CD4-positive, alpha-beta T cell (primary cell): ENCODE measurements at regions not wholly inside any gene's neighbourhood (a gene's known extent, or its start where the extent isn't known, plus 50 kb on each side); places are given as distances from the start of the nearest gene placed in this dataset.
A peak's percentile ranks its signal among the peaks of the same experiment; 100 is the strongest.

Source experiments
- ATAC-seq: fragments of 200-7000 bp; cut with Tn5 transposase; one replicate; pipeline ENCODE4 v1.10.0; 2022; ENCODE audit warnings: mild to moderate bottlenecking; ENCODE audit not compliant: poor library complexity
- CTCF ChIA-PET: fragments of 350-600 bp; sonication (Branson Sonifier 250); formaldehyde crosslinking; loops from one replicate; lab custom pipeline; 2021; ENCODE audit warnings: antibody characterized with exemption, inconsistent platforms; lab: Charles Lee
- POLR2A ChIA-PET: fragments of 350-600 bp; sonication (Branson Sonifier 250); formaldehyde crosslinking; loops from one replicate; lab custom pipeline; 2021; ENCODE audit warnings: antibody characterized with exemption, inconsistent platforms; lab: Charles Lee
- DNase-seq, 14 experiments: peaks; one replicate each; pipeline ENCODE4 v3.0.0-alpha.2; 2013 to 2020; ENCODE audit warnings: mixed read lengths in 2 of 14
- H3K27ac ChIP-seq, 2 donors: one replicate each; pipeline versions ENCODE4 v1.5.1 to v1.7.0; 2013; ENCODE audit warnings: low read length in 2 of 2, low read depth in 1 of 2, mild to moderate bottlenecking in 1 of 2
- H3K27me3 ChIP-seq, 2 experiments: 1 replicate in 1 of 2; 2 replicates in 1 of 2; pipeline versions ENCODE4 v1.6.1 to v1.7.0; 2013; ENCODE audit warnings: low read length in 2 of 2, control low read depth in 1 of 2, mild to moderate bottlenecking in 1 of 2, moderate library complexity in 1 of 2; ENCODE audit not compliant: insufficient read depth in 2 of 2, control insufficient read depth in 1 of 2
- H3K36me3 ChIP-seq: one replicate; pipeline ENCODE4 v1.6.1; 2013; ENCODE audit warnings: low read length, control low read depth; ENCODE audit not compliant: insufficient read depth
- H3K4me1 ChIP-seq: one replicate; pipeline ENCODE4 v1.6.1; 2013; ENCODE audit warnings: low read length, control low read depth; ENCODE audit not compliant: insufficient read depth
- H3K4me3 ChIP-seq: one replicate; pipeline ENCODE4 v1.5.1; 2013; ENCODE audit warnings: mild to moderate bottlenecking, low read length, moderate library complexity
- H3K9me3 ChIP-seq, 2 experiments: 1 replicate in 1 of 2; 2 replicates in 1 of 2; pipeline versions ENCODE4 v1.6.1 to v1.7.0; 2013; ENCODE audit warnings: low read length in 2 of 2, mild to moderate bottlenecking in 2 of 2, control low read depth in 1 of 2, moderate library complexity in 1 of 2; ENCODE audit not compliant: control insufficient read depth in 1 of 2, insufficient read depth in 1 of 2
- H3K27ac Mint-ChIP-seq: one replicate; pipeline ENCODE4 v1.8.0; 2020; ENCODE audit warnings: mixed read lengths
- H3K27me3 Mint-ChIP-seq: one replicate; pipeline ENCODE4 v1.8.0; 2021; ENCODE audit warnings: mixed read lengths
- H3K36me3 Mint-ChIP-seq: one replicate; pipeline ENCODE4 v1.8.0; 2021; ENCODE audit warnings: low read depth, mixed read lengths
- H3K4me1 Mint-ChIP-seq: one replicate; pipeline ENCODE4 v1.8.0; 2021; ENCODE audit warnings: low read depth, mixed read lengths
- H3K4me3 Mint-ChIP-seq: one replicate; pipeline ENCODE4 v1.8.0; 2020; ENCODE audit warnings: mild to moderate bottlenecking, mixed read lengths
- H3K9me3 Mint-ChIP-seq: one replicate; pipeline ENCODE4 v1.8.0; 2020; ENCODE audit warnings: mixed read lengths
- intact Hi-C, 2 experiments: fragments of 100-400 bp; cut with DNase I in 1 of 2; cut with micrococcal nuclease in 1 of 2; formaldehyde crosslinking; loops; one replicate each; pipeline versions ENCODE4 v1.15.1 to v1.9.0; 2023 to 2025; cut with DNase I, micrococcal nuclease
- TF ChIP-seq, protein P1 (sequence below): fragments of 200-600 bp; IDR thresholded peaks from one replicate; pipeline ENCODE4 v1.8.0; 2022; ENCODE audit warnings: antibody characterized with exemption, mild to moderate bottlenecking

DNA sequence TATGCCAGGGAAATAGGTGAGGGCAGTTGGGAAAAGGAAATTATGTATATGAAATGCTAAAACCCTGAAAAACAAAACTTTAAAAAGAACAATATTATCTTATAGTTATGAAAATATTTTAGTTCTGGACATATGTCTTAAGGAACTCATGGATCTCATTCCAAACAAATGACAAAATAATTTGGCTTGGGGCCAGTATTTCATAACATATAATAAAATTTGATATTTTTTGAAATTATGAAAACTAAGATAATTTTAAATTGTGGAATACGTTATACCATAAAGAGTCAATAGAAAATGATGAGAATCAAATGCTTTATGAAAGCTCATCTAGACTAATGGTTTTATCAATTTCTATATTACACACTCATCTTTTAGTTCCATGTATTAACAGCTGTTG, 173.8 kb upstream of the DCN start:
- TF ChIP-seq, protein P1, sequence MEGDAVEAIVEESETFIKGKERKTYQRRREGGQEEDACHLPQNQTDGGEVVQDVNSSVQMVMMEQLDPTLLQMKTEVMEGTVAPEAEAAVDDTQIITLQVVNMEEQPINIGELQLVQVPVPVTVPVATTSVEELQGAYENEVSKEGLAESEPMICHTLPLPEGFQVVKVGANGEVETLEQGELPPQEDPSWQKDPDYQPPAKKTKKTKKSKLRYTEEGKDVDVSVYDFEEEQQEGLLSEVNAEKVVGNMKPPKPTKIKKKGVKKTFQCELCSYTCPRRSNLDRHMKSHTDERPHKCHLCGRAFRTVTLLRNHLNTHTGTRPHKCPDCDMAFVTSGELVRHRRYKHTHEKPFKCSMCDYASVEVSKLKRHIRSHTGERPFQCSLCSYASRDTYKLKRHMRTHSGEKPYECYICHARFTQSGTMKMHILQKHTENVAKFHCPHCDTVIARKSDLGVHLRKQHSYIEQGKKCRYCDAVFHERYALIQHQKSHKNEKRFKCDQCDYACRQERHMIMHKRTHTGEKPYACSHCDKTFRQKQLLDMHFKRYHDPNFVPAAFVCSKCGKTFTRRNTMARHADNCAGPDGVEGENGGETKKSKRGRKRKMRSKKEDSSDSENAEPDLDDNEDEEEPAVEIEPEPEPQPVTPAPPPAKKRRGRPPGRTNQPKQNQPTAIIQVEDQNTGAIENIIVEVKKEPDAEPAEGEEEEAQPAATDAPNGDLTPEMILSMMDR: no peak
- no peak for DNase-seq
- H3K27ac Mint-ChIP-seq: no peak overlapping the region
- peaks cover 4% of the 10 kb centered on the region for H3K9me3 Mint-ChIP-seq
- Histone ChIP-seq H3K27me3 (no peaks in the 10 kb centered on the region), H3K36me3 (no peaks in the 10 kb centered on the region), H3K4me3 (no peak overlapping the region), H3K9me3 (no peaks in the 10 kb centered on the region), H3K4me1 (no peaks in the 10 kb centered on the region), H3K27ac (no peak overlapping the region)
- no peak for ATAC-seq
- CTCF ChIA-PET: no interaction called here
- POLR2A ChIA-PET: no interaction called here
- intact Hi-C loops: loop anchor here (5.0 to 10.0 kb wide), 2 partner anchors 369 to 382 kb away; no protein-coding TSS in a partner anchor
- H3K4me1 Mint-ChIP-seq: no peaks in the 10 kb centered on the region
- no peaks in the 10 kb centered on the region for H3K36me3 Mint-ChIP-seq
- no peak overlapping the region for H3K4me3 Mint-ChIP-seq
- peaks cover 27% of the 10 kb centered on the region for H3K27me3 Mint-ChIP-seq

DNA sequence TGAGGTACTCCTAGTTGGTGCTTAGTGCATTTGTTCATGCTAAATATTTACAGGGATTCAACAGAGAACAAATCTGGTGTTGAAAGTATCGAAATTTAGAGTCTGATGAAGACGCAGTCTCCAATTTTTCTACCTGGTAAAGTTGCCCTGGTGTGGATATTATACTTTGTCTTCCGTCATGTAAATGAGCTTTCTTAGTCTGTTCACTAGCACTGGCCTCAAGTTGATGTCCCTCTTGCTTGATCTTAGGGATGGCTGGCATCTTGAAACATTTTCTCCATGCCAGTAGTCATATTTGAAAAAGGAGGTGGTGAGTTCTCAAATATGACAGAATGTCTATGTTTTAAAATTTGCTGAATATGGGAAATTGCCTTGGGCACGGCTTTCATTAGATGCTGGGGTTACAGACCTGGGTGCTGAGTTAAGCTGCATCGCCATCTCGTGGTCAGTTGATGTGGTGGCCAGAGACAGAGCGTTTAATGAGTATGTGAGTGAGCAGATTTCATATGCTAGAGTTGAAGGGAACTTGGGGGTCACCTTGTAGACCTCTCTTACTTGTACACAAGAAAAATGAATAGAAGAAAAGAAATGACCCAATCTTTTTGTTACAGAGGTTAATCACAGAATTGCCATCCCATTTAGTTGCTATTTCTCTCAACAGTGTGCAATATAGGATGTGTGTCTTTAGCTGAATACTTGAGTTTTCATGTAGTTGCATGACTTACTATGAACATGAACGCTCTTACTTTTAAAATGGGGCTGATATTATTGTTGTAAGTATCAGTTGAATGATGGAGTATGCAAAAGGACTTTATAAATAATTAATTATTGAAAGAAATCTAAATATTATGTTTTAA, 172.8 kb upstream of the DCN start:
- H3K4me3 Mint-ChIP-seq: no peak overlapping the region
- H3K4me3 ChIP-seq: no peak overlapping the region
- TF ChIP-seq, protein P1: peak; percentile 58
- ChIA-PET CTCF (interaction anchor here (1.1 kb wide), 1 partner anchor 25 kb away, joined by 3 read pairs; no protein-coding TSS in a partner anchor), POLR2A (no interaction called here)
- H3K27ac Mint-ChIP-seq: no peak overlapping the region
- H3K36me3 ChIP-seq: no peaks in the 10 kb centered on the region
- DNase-seq (peak in 13 of 14 experiments; percentile 4 to 66 (median 25)), ATAC-seq (peak; percentile 76)
- H3K4me1 ChIP-seq: no peaks in the 10 kb centered on the region
- H3K4me1 Mint-ChIP-seq: no peaks in the 10 kb centered on the region
- no peaks in the 10 kb centered on the region for H3K27me3 ChIP-seq
- no peak overlapping the region for H3K27ac ChIP-seq
- H3K27me3 Mint-ChIP-seq: peaks cover 27% of the 10 kb centered on the region
- intact Hi-C loops: loop anchor here (5.0 to 10.0 kb wide), 2 partner anchors 368 to 381 kb away; no protein-coding TSS in a partner anchor
- no peaks in the 10 kb centered on the region for H3K36me3 Mint-ChIP-seq
- no peaks in the 10 kb centered on the region for H3K9me3 ChIP-seq
- peaks cover 4% of the 10 kb centered on the region for H3K9me3 Mint-ChIP-seq

DNA sequence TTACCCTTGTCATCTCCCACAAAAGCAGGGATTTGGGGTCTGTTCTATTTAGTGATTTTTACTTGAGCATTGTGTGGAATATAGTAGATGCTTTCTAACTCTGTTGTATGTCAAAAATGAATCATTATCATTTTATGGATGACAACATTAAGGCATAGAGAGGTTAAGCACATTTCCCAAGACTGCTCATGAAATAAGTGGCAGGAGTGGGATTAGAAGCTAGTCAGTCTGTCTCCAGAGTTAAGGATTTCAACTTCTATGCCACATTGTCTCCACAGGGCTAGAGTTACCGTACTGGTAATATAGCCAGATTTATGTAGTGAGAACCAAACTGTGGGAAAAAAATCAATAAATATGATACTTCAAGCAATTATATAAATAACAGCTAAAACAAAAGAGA, 170.6 kb upstream of the DCN start:
- Histone ChIP-seq H3K4me3 (no peak overlapping the region), H3K36me3 (no peaks in the 10 kb centered on the region), H3K4me1 (no peaks in the 10 kb centered on the region), H3K27me3 (no peaks in the 10 kb centered on the region), H3K9me3 (no peaks in the 10 kb centered on the region), H3K27ac (no peak overlapping the region)
- no peak overlapping the region for H3K27ac Mint-ChIP-seq
- intact Hi-C loops: loop anchor here in 1 of 2 experiments (10.0 kb wide), 1 partner anchor 378 kb away; no protein-coding TSS in a partner anchor
- H3K36me3 Mint-ChIP-seq: no peaks in the 10 kb centered on the region
- H3K4me1 Mint-ChIP-seq: no peaks in the 10 kb centered on the region
- ATAC-seq: no peak
- H3K9me3 Mint-ChIP-seq: peaks cover 4% of the 10 kb centered on the region
- H3K4me3 Mint-ChIP-seq: no peak overlapping the region
- DNase-seq: no peak
- POLR2A ChIA-PET: interaction anchor here (0.6 to 0.7 kb wide), 2 partner anchors 406 to 842 kb away, joined by 3 to 5 read pairs; no protein-coding TSS in a partner anchor
- CTCF ChIA-PET: no interaction called here
- TF ChIP-seq, protein P1: no peak
- H3K27me3 Mint-ChIP-seq: peaks cover 27% of the 10 kb centered on the region
